IgD-negative memory B cell (primary cell): ENCODE measurements at regions not wholly inside any gene's neighbourhood (a gene's known extent, or its start where the extent isn't known, plus 50 kb on each side); places are given as distances from the start of the nearest gene placed in this dataset.

Source experiments
- H3K27ac Mint-ChIP-seq, 3 donors: one replicate each; pipeline ENCODE4 v1.8.0; 2020 to 2022; ENCODE audit warnings: mild to moderate bottlenecking in 3 of 3, mixed read lengths in 3 of 3, moderate library complexity in 1 of 3
- H3K27me3 Mint-ChIP-seq: one replicate; pipeline ENCODE4 v1.8.0; 2021; ENCODE audit warnings: mixed read lengths
- H3K36me3 Mint-ChIP-seq: one replicate; pipeline ENCODE4 v1.8.0; 2020; ENCODE audit warnings: mild to moderate bottlenecking, mixed read lengths
- H3K4me1 Mint-ChIP-seq, 3 donors: one replicate each; pipeline ENCODE4 v1.8.0; 2020 to 2022; ENCODE audit warnings: mixed read lengths in 3 of 3, mild to moderate bottlenecking in 1 of 3
- H3K4me3 Mint-ChIP-seq, 4 donors: one replicate each; pipeline ENCODE4 v1.8.0; 2020 to 2022; ENCODE audit warnings: mild to moderate bottlenecking in 4 of 4, mixed read lengths in 4 of 4, moderate library complexity in 3 of 4
- H3K9me3 Mint-ChIP-seq, 3 donors: one replicate each; pipeline ENCODE4 v1.8.0; 2020 to 2021; ENCODE audit warnings: mixed read lengths in 3 of 3, mild to moderate bottlenecking in 1 of 3

GRCh38 chr13:30816736-30817135, 81.4 kb downstream of the ALOX5AP start:
- Mint-ChIP-seq H3K27ac (no peak overlapping the region), H3K36me3 (peaks cover 1% of the 10 kb centered on the region), H3K4me1 (peaks cover 0 to 7% (median 5%) of the 10 kb centered on the region in 3 donors), H3K27me3 (peaks cover 6% of the 10 kb centered on the region), H3K4me3 (no peak overlapping the region), H3K9me3 (no peaks in the 10 kb centered on the region)

GRCh38 chr13:30818323-30818960, 83.1 kb downstream of the ALOX5AP start:
- H3K4me1 Mint-ChIP-seq = peaks cover 0 to 7% (median 5%) of the 10 kb centered on the region in 3 donors
- H3K9me3 Mint-ChIP-seq = peaks cover 0 to 2% (median 0%) of the 10 kb centered on the region in 3 donors
- peaks cover 1% of the 10 kb centered on the region for H3K36me3 Mint-ChIP-seq
- no peak overlapping the region for H3K4me3 Mint-ChIP-seq
- no peak overlapping the region for H3K27ac Mint-ChIP-seq
- H3K27me3 Mint-ChIP-seq = peaks cover 11% of the 10 kb centered on the region

- peaks cover 1% of the 10 kb centered on the region for H3K36me3 Mint-ChIP-seq
- H3K4me3 Mint-ChIP-seq = no peak overlapping the region
- H3K4me1 Mint-ChIP-seq = peaks cover 0 to 7% (median 5%) of the 10 kb centered on the region in 3 donors
- H3K9me3 Mint-ChIP-seq = peaks cover 0 to 2% (median 0%) of the 10 kb centered on the region in 3 donors
- H3K27ac Mint-ChIP-seq = no peak overlapping the region
- H3K27me3 Mint-ChIP-seq = peaks cover 11% of the 10 kb centered on the region
These were observed 84.0 kb downstream of the ALOX5AP start for GRCh38 chr13:30819136-30819888.

GRCh38 chr13:30821421-30821820, 84.7 kb upstream of the MEDAG start:
- Mint-ChIP-seq H3K4me3 (no peak overlapping the region), H3K9me3 (peaks cover 0 to 2% (median 0%) of the 10 kb centered on the region in 3 donors), H3K27me3 (peaks cover 19% of the 10 kb centered on the region), H3K27ac (no peak overlapping the region), H3K4me1 (peaks cover 0 to 7% (median 5%) of the 10 kb centered on the region in 3 donors), H3K36me3 (peaks cover 1% of the 10 kb centered on the region)

- H3K27me3 Mint-ChIP-seq = peaks cover 20% of the 10 kb centered on the region
- peak overlapping the region in 1 of 3 donors; percentile 39 for H3K27ac Mint-ChIP-seq
- no peaks in the 10 kb centered on the region for H3K4me1 Mint-ChIP-seq
- H3K36me3 Mint-ChIP-seq = peaks cover 5% of the 10 kb centered on the region
- H3K9me3 Mint-ChIP-seq = peaks cover 0 to 2% (median 2%) of the 10 kb centered on the region in 3 donors
- no peak overlapping the region for H3K4me3 Mint-ChIP-seq
These were observed 81.4 kb upstream of the MEDAG start for GRCh38 chr13:30824651-30825050.

GRCh38 chr13:30826911-30827577, 79.0 kb upstream of the MEDAG start:
- Mint-ChIP-seq H3K27ac (no peak overlapping the region), H3K4me3 (no peak overlapping the region), H3K27me3 (peaks cover 18% of the 10 kb centered on the region), H3K4me1 (peaks cover 0 to 3% (median 0%) of the 10 kb centered on the region in 3 donors), H3K36me3 (peaks cover 4% of the 10 kb centered on the region), H3K9me3 (peaks cover 0 to 2% (median 2%) of the 10 kb centered on the region in 3 donors)

- Mint-ChIP-seq H3K9me3 (peaks cover 0 to 2% (median 2%) of the 10 kb centered on the region in 3 donors), H3K27me3 (peaks cover 16% of the 10 kb centered on the region), H3K4me1 (peaks cover 0 to 3% (median 0%) of the 10 kb centered on the region in 3 donors), H3K4me3 (no peak overlapping the region), H3K27ac (no peak overlapping the region), H3K36me3 (peaks cover 4% of the 10 kb centered on the region)
These were observed 78.5 kb upstream of the MEDAG start for GRCh38 chr13:30827578-30827925.

GRCh38 chr13:30829145-30829832, 76.8 kb upstream of the MEDAG start:
- peaks cover 20% of the 10 kb centered on the region for H3K27me3 Mint-ChIP-seq
- H3K9me3 Mint-ChIP-seq = peaks cover 0 to 2% (median 0%) of the 10 kb centered on the region in 3 donors
- no peak overlapping the region for H3K4me3 Mint-ChIP-seq
- H3K27ac Mint-ChIP-seq = no peak overlapping the region
- peaks cover 0 to 3% (median 0%) of the 10 kb centered on the region in 3 donors for H3K4me1 Mint-ChIP-seq
- H3K36me3 Mint-ChIP-seq = peaks cover 4% of the 10 kb centered on the region

GRCh38 chr13:30829833-30830637, 76.0 kb upstream of the MEDAG start:
- no peak overlapping the region for H3K4me3 Mint-ChIP-seq
- H3K9me3 Mint-ChIP-seq = peaks cover 0 to 2% (median 0%) of the 10 kb centered on the region in 3 donors
- no peak overlapping the region for H3K27ac Mint-ChIP-seq
- H3K36me3 Mint-ChIP-seq = peaks cover 4% of the 10 kb centered on the region
- peaks cover 0 to 3% (median 0%) of the 10 kb centered on the region in 3 donors for H3K4me1 Mint-ChIP-seq
- peaks cover 14% of the 10 kb centered on the region for H3K27me3 Mint-ChIP-seq

- Mint-ChIP-seq H3K4me3 (no peak overlapping the region), H3K27ac (no peak overlapping the region), H3K9me3 (peaks cover 0 to 2% (median 0%) of the 10 kb centered on the region in 3 donors), H3K36me3 (peaks cover 4% of the 10 kb centered on the region), H3K27me3 (peaks cover 14% of the 10 kb centered on the region), H3K4me1 (peaks cover 0 to 3% (median 0%) of the 10 kb centered on the region in 3 donors)
These were observed 75.5 kb upstream of the MEDAG start for GRCh38 chr13:30830638-30830965.

GRCh38 chr13:30831515-30831914, 74.6 kb upstream of the MEDAG start:
- Mint-ChIP-seq H3K4me3 (no peak overlapping the region), H3K27ac (no peak overlapping the region), H3K27me3 (peaks cover 22% of the 10 kb centered on the region), H3K9me3 (peaks cover 0 to 2% (median 0%) of the 10 kb centered on the region in 3 donors), H3K36me3 (peaks cover 4% of the 10 kb centered on the region), H3K4me1 (peaks cover 0 to 3% (median 0%) of the 10 kb centered on the region in 3 donors)

- Mint-ChIP-seq H3K9me3 (peaks cover 0 to 2% (median 0%) of the 10 kb centered on the region in 3 donors), H3K27ac (no peak overlapping the region), H3K4me3 (no peak overlapping the region), H3K27me3 (peaks cover 25% of the 10 kb centered on the region), H3K36me3 (peaks cover 4% of the 10 kb centered on the region), H3K4me1 (peaks cover 0 to 3% (median 0%) of the 10 kb centered on the region in 3 donors)
These were observed 73.7 kb upstream of the MEDAG start for GRCh38 chr13:30832377-30832776.

GRCh38 chr13:30832845-30833332, 73.2 kb upstream of the MEDAG start:
- Mint-ChIP-seq H3K9me3 (peaks cover 0 to 2% (median 0%) of the 10 kb centered on the region in 3 donors), H3K36me3 (peaks cover 4% of the 10 kb centered on the region)

GRCh38 chr13:30835442-30835841, 70.6 kb upstream of the MEDAG start:
- Mint-ChIP-seq H3K4me1 (peaks cover 0 to 3% (median 0%) of the 10 kb centered on the region in 3 donors), H3K27ac (no peak overlapping the region), H3K36me3 (no peaks in the 10 kb centered on the region), H3K27me3 (peaks cover 17% of the 10 kb centered on the region), H3K9me3 (no peaks in the 10 kb centered on the region), H3K4me3 (no peak overlapping the region)

More at GRCh38 chr13:30832845-30833332, 73.2 kb upstream of the MEDAG start:
- H3K27me3 Mint-ChIP-seq = peaks cover 25% of the 10 kb centered on the region
- peaks cover 0 to 3% (median 0%) of the 10 kb centered on the region in 3 donors for H3K4me1 Mint-ChIP-seq
- no peak overlapping the region for H3K27ac Mint-ChIP-seq
- H3K4me3 Mint-ChIP-seq = no peak overlapping the region
